Loucy (cell line): ENCODE measurements at regions not wholly inside any gene's neighbourhood (a gene's known extent, or its start where the extent isn't known, plus 50 kb on each side); places are given as distances from the start of the nearest gene placed in this dataset.

ENCODE experiments used
- EZH2phosphoT487 ChIP-seq: fragments of 200-600 bp; IDR thresholded peaks from 2 replicates; pipeline ENCODE4 v1.6.1; 2018; ENCODE audit warnings: antibody characterized with exemption, mild to moderate bottlenecking, moderate library complexity, borderline replicate concordance
- TF ChIP-seq, protein P1 (sequence below): fragments of 200-600 bp; sonication (generic); conservative IDR thresholded peaks from 2 replicates; pipeline ENCODE4 v1.5.1; 2014; ENCODE audit warnings: mild to moderate bottlenecking, antibody characterized with exemption, low read length

DNA sequence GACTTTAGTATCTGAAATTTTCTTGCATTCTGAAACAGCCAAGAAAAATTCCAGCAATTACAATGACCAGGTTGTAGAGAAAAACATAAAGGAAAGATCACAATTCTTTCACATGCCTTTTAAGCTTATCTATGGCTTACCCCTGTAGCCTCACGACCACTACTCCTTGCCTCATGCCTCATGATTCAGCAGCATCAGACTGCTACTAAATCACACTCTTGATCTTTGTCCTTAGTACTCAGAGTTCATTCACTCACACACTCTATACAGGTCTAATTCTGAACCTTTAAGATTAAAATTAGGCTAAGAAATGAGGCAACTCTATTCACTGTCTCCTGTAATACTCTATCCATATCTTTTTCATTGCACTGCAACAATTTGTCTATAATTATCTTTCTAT lies 415.1 kb downstream of the MLLT3 start:
- TF ChIP-seq, protein P1, sequence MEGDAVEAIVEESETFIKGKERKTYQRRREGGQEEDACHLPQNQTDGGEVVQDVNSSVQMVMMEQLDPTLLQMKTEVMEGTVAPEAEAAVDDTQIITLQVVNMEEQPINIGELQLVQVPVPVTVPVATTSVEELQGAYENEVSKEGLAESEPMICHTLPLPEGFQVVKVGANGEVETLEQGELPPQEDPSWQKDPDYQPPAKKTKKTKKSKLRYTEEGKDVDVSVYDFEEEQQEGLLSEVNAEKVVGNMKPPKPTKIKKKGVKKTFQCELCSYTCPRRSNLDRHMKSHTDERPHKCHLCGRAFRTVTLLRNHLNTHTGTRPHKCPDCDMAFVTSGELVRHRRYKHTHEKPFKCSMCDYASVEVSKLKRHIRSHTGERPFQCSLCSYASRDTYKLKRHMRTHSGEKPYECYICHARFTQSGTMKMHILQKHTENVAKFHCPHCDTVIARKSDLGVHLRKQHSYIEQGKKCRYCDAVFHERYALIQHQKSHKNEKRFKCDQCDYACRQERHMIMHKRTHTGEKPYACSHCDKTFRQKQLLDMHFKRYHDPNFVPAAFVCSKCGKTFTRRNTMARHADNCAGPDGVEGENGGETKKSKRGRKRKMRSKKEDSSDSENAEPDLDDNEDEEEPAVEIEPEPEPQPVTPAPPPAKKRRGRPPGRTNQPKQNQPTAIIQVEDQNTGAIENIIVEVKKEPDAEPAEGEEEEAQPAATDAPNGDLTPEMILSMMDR: no peak
- TF ChIP-seq EZH2phosphoT487: no peak
